Aorta (tissue), 5 donors: ENCODE measurements at regions not wholly inside any gene's neighbourhood (a gene's known extent, or its start where the extent isn't known, plus 50 kb on each side); places are given as distances from the start of the nearest gene placed in this dataset.

Source experiments
- ATAC-seq: fragments of 200-7000 bp; cut with Tn5 transposase; one replicate; pipeline ENCODE4 v1.9.1; 2022; ENCODE audit warnings: moderate library complexity; ENCODE audit not compliant: low FRiP score
- DNase-seq, 2 donors: peaks; one replicate each; pipeline ENCODE4 v3.0.0-alpha.2; 2020
- H3K27ac ChIP-seq, 2 donors: one replicate each; pipeline ENCODE4 v1.5.1; 2013; ENCODE audit warnings: low read length in 2 of 2, mild to moderate bottlenecking in 2 of 2, moderate library complexity in 2 of 2, control low read depth in 1 of 2, inconsistent platforms in 1 of 2, low read depth in 1 of 2
- H3K27me3 ChIP-seq, 2 donors: one replicate each; pipeline ENCODE4 v1.6.1; 2013; ENCODE audit warnings: control low read depth in 1 of 2, low read length in 1 of 2, mild to moderate bottlenecking in 1 of 2, moderate library complexity in 1 of 2; ENCODE audit not compliant: insufficient read depth in 2 of 2, control insufficient read depth in 1 of 2
- H3K36me3 ChIP-seq, 2 donors: one replicate each; pipeline ENCODE4 v1.6.1; 2013; ENCODE audit warnings: control low read depth in 1 of 2, low read length in 1 of 2, mild to moderate bottlenecking in 1 of 2; ENCODE audit not compliant: insufficient read depth in 2 of 2, control insufficient read depth in 1 of 2
- H3K4me1 ChIP-seq, 2 donors: one replicate each; pipeline ENCODE4 v1.6.1; 2013; ENCODE audit warnings: low read length in 2 of 2, control low read depth in 1 of 2, mild to moderate bottlenecking in 1 of 2, moderate library complexity in 1 of 2; ENCODE audit not compliant: insufficient read depth in 2 of 2, control insufficient read depth in 1 of 2
- H3K4me3 ChIP-seq, 2 donors: one replicate each; pipeline ENCODE4 v1.5.1; 2013; ENCODE audit warnings: low read length in 2 of 2, control low read depth in 1 of 2, mild to moderate bottlenecking in 1 of 2
- H3K9me3 ChIP-seq: one replicate; pipeline ENCODE4 v1.6.1; 2013; ENCODE audit warnings: mild to moderate bottlenecking, low read length; ENCODE audit not compliant: control insufficient read depth
- WGBS, 2 donors: extraction: QIAGEN DNeasy Blood & Tissue Kit; methylation state at CpG; one replicate each; pipeline ENCODE4 v1.1.7; 2013; 5-methylcytosine and 5-hydroxymethylcytosine counted together
- intact Hi-C, 2 donors: fragments of 100-400 bp; cut with DNase I; formaldehyde crosslinking; loops; one replicate each; pipeline versions ENCODE4 v1.14.2 to v1.15.0; 2022
- donor health status: healthy with polysubstance abuse.
- donor health status: Bipolar disorder and iron deficiency.
- donor health status: DM: no; HTN: no; CAD: no.
- donor health status: DM: no; HTN: no; CAD: no.
- donor health status: DM: yes; HTN: yes; CAD: no.

- Histone ChIP-seq H3K4me1 (no peaks in the 10 kb centered on the region), H3K9me3 (no peaks in the 10 kb centered on the region), H3K27ac (no peak overlapping the region), H3K4me3 (no peak overlapping the region), H3K27me3 (no peaks in the 10 kb centered on the region), H3K36me3 (no peaks in the 10 kb centered on the region)
- intact Hi-C loops: no loop called here
- no peak for DNase-seq
- WGBS, 2 donors: 83 to 93% methylated on average over 3 of the region's 3 CpGs
- no peak for ATAC-seq
Observed at GRCh38 chr22:27179161-27179560, 521.8 kb downstream of the MIAT start.

DNA sequence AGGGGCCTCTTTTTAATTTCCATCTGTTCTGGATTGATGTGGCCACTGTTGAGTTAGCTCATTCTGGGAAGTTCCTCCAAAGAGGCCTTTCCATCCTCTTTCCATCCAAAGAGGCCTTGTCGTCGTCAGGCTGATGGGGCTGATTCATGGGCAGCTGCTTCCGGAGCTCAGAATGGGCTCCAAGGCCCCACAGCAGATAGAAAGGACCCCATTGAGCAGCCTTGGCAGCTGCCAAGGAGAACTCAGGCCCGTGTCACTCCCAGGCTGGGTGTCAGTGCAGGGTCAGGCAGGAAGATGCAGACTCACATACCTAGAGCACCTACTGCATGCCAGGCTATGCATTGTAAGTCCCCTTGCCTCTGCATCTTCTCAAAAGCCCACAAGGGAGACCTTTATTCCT is 524.1 kb downstream of the MIAT start:
- Histone ChIP-seq H3K4me3 (no peak overlapping the region), H3K27me3 (no peaks in the 10 kb centered on the region), H3K9me3 (no peaks in the 10 kb centered on the region), H3K27ac (no peak overlapping the region), H3K4me1 (no peaks in the 10 kb centered on the region), H3K36me3 (no peaks in the 10 kb centered on the region)
- 95 to 98% methylated on average over 4 of the region's 4 CpGs for WGBS, 2 donors
- intact Hi-C loops: no loop called here
- ATAC-seq (no peak), DNase-seq (no peak)

GRCh38 chr22:27183474-27183873 is 526.1 kb downstream of the MIAT start:
- no peak overlapping the region for H3K4me3 ChIP-seq
- H3K9me3 ChIP-seq: no peaks in the 10 kb centered on the region
- ATAC-seq (no peak), DNase-seq (no peak)
- no peaks in the 10 kb centered on the region for H3K4me1 ChIP-seq
- no peaks in the 10 kb centered on the region for H3K36me3 ChIP-seq
- H3K27ac ChIP-seq: no peak overlapping the region
- H3K27me3 ChIP-seq: no peaks in the 10 kb centered on the region
- 86 to 90% methylated on average over 6 of the region's 6 CpGs for WGBS, 2 donors
- intact Hi-C loops: no loop called here

DNA sequence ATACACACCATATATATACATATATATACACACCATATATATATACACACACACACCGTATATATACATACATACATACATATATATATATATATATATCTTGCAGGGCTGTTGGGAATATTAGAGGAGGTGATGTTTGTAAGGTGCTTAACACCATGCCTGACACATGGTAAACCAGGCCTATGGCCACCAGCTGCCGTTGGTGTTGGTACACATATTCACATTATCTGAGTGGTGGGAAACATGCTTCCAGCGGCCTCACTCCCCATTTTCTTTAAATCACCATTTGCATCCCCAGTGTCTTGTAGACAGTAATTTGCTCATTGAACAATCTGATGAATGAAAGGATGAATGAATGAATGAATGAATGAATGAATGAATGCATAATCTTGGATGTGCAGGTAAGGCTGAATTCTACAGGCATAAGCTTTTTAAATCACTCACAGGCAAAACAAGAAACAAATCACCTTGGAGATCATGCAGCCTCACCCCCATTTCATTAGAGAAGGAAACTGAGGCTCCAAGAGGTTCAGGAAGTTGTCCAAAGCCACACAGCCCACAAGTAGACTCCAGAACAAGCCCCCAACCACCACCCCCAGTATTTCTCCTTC is 527.8 kb downstream of the MIAT start:
- Histone ChIP-seq H3K9me3 (no peaks in the 10 kb centered on the region), H3K4me1 (no peaks in the 10 kb centered on the region), H3K4me3 (no peak overlapping the region), H3K27ac (no peak overlapping the region), H3K27me3 (no peaks in the 10 kb centered on the region), H3K36me3 (no peaks in the 10 kb centered on the region)
- DNase-seq: no peak
- intact Hi-C loops: no loop called here
- ATAC-seq: no peak
- WGBS, 2 donors: 85 to 90% methylated on average over 3 of the region's 3 CpGs

- Histone ChIP-seq H3K4me1 (no peaks in the 10 kb centered on the region), H3K27ac (no peak overlapping the region), H3K9me3 (no peaks in the 10 kb centered on the region), H3K36me3 (no peaks in the 10 kb centered on the region), H3K27me3 (no peaks in the 10 kb centered on the region), H3K4me3 (no peak overlapping the region)
- ATAC-seq (no peak), DNase-seq (no peak)
- intact Hi-C loops: no loop called here
- 86 to 88% methylated on average over 12 of the region's 12 CpGs for WGBS, 2 donors
Observed at GRCh38 chr22:27185760-27186302, 528.4 kb downstream of the MIAT start.

DNA sequence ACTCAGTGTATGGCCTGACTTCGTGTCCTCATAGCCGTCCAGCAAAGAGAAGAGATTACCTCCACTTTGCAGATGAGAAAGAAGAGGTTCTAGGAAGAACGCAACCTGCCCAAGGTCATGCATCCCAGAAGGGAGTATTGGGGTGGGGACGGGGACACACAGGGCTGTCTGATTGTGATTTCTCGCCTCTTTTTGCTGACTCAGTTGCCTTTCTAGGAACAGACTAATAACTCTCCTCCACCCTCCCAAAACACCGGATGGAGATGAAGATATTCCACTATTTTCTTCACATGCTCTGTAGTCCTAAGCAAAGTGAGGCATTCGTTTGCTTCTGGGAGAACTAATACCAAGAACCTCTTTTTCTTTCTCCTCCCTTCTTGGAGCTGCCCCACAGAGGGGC is 529.3 kb downstream of the MIAT start:
- WGBS, 2 donors: 70 to 79% methylated on average over 7 of the region's 7 CpGs
- intact Hi-C loops: no loop called here
- no peak for DNase-seq
- H3K27me3 ChIP-seq: no peaks in the 10 kb centered on the region
- no peaks in the 10 kb centered on the region for H3K4me1 ChIP-seq
- no peak overlapping the region for H3K4me3 ChIP-seq
- ATAC-seq: no peak
- no peaks in the 10 kb centered on the region for H3K9me3 ChIP-seq
- H3K27ac ChIP-seq: no peak overlapping the region
- H3K36me3 ChIP-seq: no peaks in the 10 kb centered on the region

- no peak overlapping the region for H3K4me3 ChIP-seq
- no peaks in the 10 kb centered on the region for H3K9me3 ChIP-seq
- intact Hi-C loops: no loop called here
- no peak overlapping the region for H3K27ac ChIP-seq
- H3K27me3 ChIP-seq: no peaks in the 10 kb centered on the region
- no peaks in the 10 kb centered on the region for H3K36me3 ChIP-seq
- DNase-seq: no peak
- peaks cover 0 to 2% of the 10 kb centered on the region in 2 donors for H3K4me1 ChIP-seq
- peak; percentile 17 for ATAC-seq
- 25 to 33% methylated on average over 17 of the region's 17 CpGs for WGBS, 2 donors
Observed at GRCh38 chr22:27192135-27192829, 534.9 kb downstream of the MIAT start.

DNA sequence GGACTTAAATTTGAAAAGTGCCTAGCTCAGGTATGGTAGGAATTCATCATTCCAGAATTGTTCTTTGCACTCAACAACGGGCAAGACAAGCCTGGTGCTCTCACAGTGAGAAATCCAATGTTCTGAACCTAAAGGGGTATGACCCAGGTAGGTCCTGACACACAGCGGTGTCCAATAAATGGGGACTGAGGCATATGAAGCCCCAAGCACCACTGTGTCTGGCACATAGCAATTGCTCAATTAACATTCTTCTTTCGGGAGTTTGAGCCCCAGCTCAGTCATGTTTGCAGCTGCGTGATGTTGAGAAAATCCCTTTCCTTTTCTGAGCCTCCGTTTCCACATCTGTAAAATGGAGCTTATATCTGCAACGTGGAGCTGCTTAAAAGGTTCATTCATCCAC is 535.8 kb downstream of the MIAT start:
- Histone ChIP-seq H3K27ac (no peak overlapping the region), H3K27me3 (no peaks in the 10 kb centered on the region), H3K4me3 (no peak overlapping the region), H3K9me3 (no peaks in the 10 kb centered on the region), H3K36me3 (no peaks in the 10 kb centered on the region), H3K4me1 (peaks cover 0 to 2% of the 10 kb centered on the region in 2 donors)
- intact Hi-C loops: no loop called here
- no peak for ATAC-seq
- no peak for DNase-seq
- WGBS, 2 donors: 88 to 98% methylated on average over 6 of the region's 6 CpGs

DNA sequence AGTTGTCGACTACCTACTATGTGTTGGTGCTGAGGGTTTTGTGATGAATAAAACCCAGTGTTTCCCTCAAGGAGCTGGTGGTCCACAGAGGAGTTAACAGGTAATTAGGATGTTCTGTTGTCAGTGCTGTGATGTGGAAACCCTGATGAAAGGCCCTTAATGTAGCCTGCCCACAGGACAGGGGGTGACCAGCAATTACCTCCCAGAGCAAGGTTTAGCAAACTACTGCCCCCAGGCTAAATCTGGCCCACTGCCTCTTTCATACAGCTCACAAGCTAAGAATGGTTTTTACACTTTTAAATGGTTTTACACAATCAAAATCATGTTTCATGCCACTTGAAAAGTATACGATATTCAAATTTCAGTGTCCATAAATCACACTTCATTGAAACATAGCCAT is 536.2 kb downstream of the MIAT start:
- intact Hi-C loops: no loop called here
- Histone ChIP-seq H3K36me3 (no peaks in the 10 kb centered on the region), H3K27me3 (no peaks in the 10 kb centered on the region), H3K4me1 (peaks cover 0 to 2% of the 10 kb centered on the region in 2 donors), H3K27ac (no peak overlapping the region), H3K4me3 (no peak overlapping the region), H3K9me3 (no peaks in the 10 kb centered on the region)
- 92 to 95% methylated on average over 2 of the region's 2 CpGs for WGBS, 2 donors
- DNase-seq (no peak), ATAC-seq (no peak)
